HG02678 (cell line): ENCODE measurements at regions not wholly inside any gene's neighbourhood (a gene's known extent, or its start where the extent isn't known, plus 50 kb on each side); places are given as distances from the start of the nearest gene placed in this dataset.

ENCODE experiments used
- ATAC-seq: cut with Tn5 transposase; IDR thresholded peaks from one replicate; pipeline ENCODE4 v1.9.1; 2021; ENCODE audit warnings: mild to moderate bottlenecking, moderate library complexity; ENCODE audit not compliant: unreplicated experiment

- ATAC-seq = no peak
Observed at GRCh38 chr9:2311920-2312319, 296.8 kb downstream of the SMARCA2 start.

- ATAC-seq = no peak
Observed at GRCh38 chr9:2313512-2313911, 298.4 kb downstream of the SMARCA2 start.

- ATAC-seq = no peak
Observed at GRCh38 chr9:2317591-2317990, 302.4 kb downstream of the SMARCA2 start.

- no peak for ATAC-seq
Observed at GRCh38 chr9:2319421-2319820, 302.2 kb upstream of the VLDLR start.

- ATAC-seq = no peak
Observed at GRCh38 chr9:2320114-2320513, 301.5 kb upstream of the VLDLR start.

- ATAC-seq = no peak
Observed at GRCh38 chr9:2320632-2321031, 301.0 kb upstream of the VLDLR start.

GRCh38 chr9:2321523-2322148 lies 300.0 kb upstream of the VLDLR start:
- ATAC-seq = no peak

- no peak for ATAC-seq
Observed at GRCh38 chr9:2324742-2325141, 296.8 kb upstream of the VLDLR start.

GRCh38 chr9:2332663-2333062 lies 288.9 kb upstream of the VLDLR start:
- no peak for ATAC-seq

- ATAC-seq = no peak
Observed at GRCh38 chr9:2335260-2335659, 286.3 kb upstream of the VLDLR start.

- no peak for ATAC-seq
Observed at GRCh38 chr9:2336055-2336454, 285.5 kb upstream of the VLDLR start.

GRCh38 chr9:2337131-2337530 lies 284.5 kb upstream of the VLDLR start:
- no peak for ATAC-seq

GRCh38 chr9:2337627-2338026 lies 284.0 kb upstream of the VLDLR start:
- ATAC-seq = no peak

GRCh38 chr9:2338777-2339365 lies 282.7 kb upstream of the VLDLR start:
- no peak for ATAC-seq

- ATAC-seq = no peak
Observed at GRCh38 chr9:2339416-2339815, 282.2 kb upstream of the VLDLR start.

GRCh38 chr9:2340046-2340760 lies 281.4 kb upstream of the VLDLR start:
- ATAC-seq = no peak

- no peak for ATAC-seq
Observed at GRCh38 chr9:2341126-2341525, 280.5 kb upstream of the VLDLR start.

- ATAC-seq = no peak
Observed at GRCh38 chr9:2341956-2342355, 279.6 kb upstream of the VLDLR start.

- no peak for ATAC-seq
Observed at GRCh38 chr9:2343756-2344155, 277.8 kb upstream of the VLDLR start.

- no peak for ATAC-seq
Observed at GRCh38 chr9:2344436-2344835, 277.2 kb upstream of the VLDLR start.

- no peak for ATAC-seq
Observed at GRCh38 chr9:2345013-2345412, 276.6 kb upstream of the VLDLR start.

- ATAC-seq = no peak
Observed at GRCh38 chr9:2346277-2346913, 275.2 kb upstream of the VLDLR start.
